Body of pancreas (tissue), 4 donors: ENCODE measurements at regions not wholly inside any gene's neighbourhood (a gene's known extent, or its start where the extent isn't known, plus 50 kb on each side); places are given as distances from the start of the nearest gene placed in this dataset.
A peak's percentile ranks its signal among the peaks of the same experiment; 100 is the strongest.

ENCODE experiments used
- ATAC-seq: fragments of 150-250 bp; one replicate; pipeline ENCODE4 v1.9.1; 2016
- DNase-seq, 4 donors: peaks; one replicate each; pipeline ENCODE4 v3.0.0-alpha.2; 2019
- H3K27ac ChIP-seq, 4 donors: fragments of 200-600 bp; sonication (generic); 1 replicate in 3 of 4; 2 replicates in 1 of 4; pipeline versions ENCODE4 v1.5.1 to v1.6.1; 2016 to 2019; ENCODE audit warnings: mild to moderate bottlenecking in 1 of 4, mixed read lengths in 1 of 4, moderate library complexity in 1 of 4
- H3K27me3 ChIP-seq, 2 donors: fragments of 200-600 bp; sonication (generic); one replicate each; pipeline ENCODE4 v1.6.0; 2016; ENCODE audit warnings: mild to moderate bottlenecking in 1 of 2
- H3K36me3 ChIP-seq, 2 donors: fragments of 200-600 bp; sonication (generic); replicated peaks in 1 of 2; 2 replicates each; pipeline ENCODE4 v1.5.1; 2016; ENCODE audit warnings: low read depth in 2 of 2; ENCODE audit not compliant: insufficient read depth in 1 of 2
- H3K4me1 ChIP-seq: fragments of 200-600 bp; sonication (generic); one replicate; pipeline ENCODE4 v1.6.0; 2016
- H3K4me3 ChIP-seq, 2 donors: fragments of 200-600 bp; sonication (generic); 1 replicate in 1 of 2; 2 replicates in 1 of 2; pipeline ENCODE4 v1.5.1; 2016 to 2019
- H3K9me3 ChIP-seq, 3 donors: fragments of 200-600 bp; sonication (generic); 1 replicate in 2 of 3; 2 replicates in 1 of 3; pipeline ENCODE4 v1.5.1; 2016
- CTCF ChIP-seq, 7 experiments: fragments of 450-650 bp in 4 of 7; fragments of 200-600 bp in 3 of 7; sonication (generic) in 3 of 7; IDR thresholded peaks; one replicate each; pipeline ENCODE4 v1.5.1; 2016 to 2019; ENCODE audit warnings: antibody characterized with exemption in 7 of 7
- POLR2A ChIP-seq, 3 donors: fragments of 450-650 bp; IDR thresholded peaks; one replicate each; pipeline ENCODE4 v1.6.1; 2016; ENCODE audit warnings: antibody characterized with exemption in 3 of 3, mild to moderate bottlenecking in 2 of 3
- WGBS, 2 donors: methylation state at CpG; one replicate each; pipeline ENCODE4 v1.1.5; 2017; 5-methylcytosine and 5-hydroxymethylcytosine counted together
- intact Hi-C: fragments of 100-400 bp; cut with DNase I; formaldehyde crosslinking; loops from one replicate; pipeline ENCODE4 v1.15.1; 2023

GRCh38 chr13:26468265-26468801, 89.2 kb upstream of the WASF3 start:
- 45 to 48% methylated on average over 6 of the region's 6 CpGs for WGBS, 2 donors
- no peak for ATAC-seq
- Histone ChIP-seq H3K4me1 (no peaks in the 10 kb centered on the region), H3K36me3 (no peaks in the 10 kb centered on the region), H3K9me3 (no peaks in the 10 kb centered on the region), H3K27me3 (no peaks in the 10 kb centered on the region), H3K27ac (no peak overlapping the region), H3K4me3 (no peak overlapping the region)
- TF ChIP-seq POLR2A (IDR thresholded peaks at IDR 0.05) (no peak), CTCF (IDR thresholded peaks at IDR 0.05) (no peak)
- no peak for DNase-seq
- intact Hi-C loops: no loop called here

DNA sequence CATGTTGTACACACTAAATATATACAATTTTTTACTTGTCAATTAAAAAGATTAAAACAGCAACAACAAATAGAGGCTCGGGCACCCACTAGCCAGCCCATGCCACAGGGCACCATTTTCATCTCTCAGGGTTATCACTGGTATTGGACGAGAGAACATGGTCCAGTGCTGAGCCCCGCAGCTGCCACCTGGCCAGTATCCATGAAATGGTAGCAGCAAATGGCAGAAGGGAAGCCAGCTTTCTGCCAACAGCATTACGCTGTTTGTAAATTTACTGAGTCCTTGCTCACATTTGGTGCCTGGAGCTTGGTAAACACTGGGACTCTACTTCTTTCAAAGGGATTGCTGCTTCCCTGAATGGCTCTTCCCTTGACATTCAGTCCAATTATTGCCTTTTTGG, 87.9 kb upstream of the WASF3 start:
- Histone ChIP-seq H3K4me1 (no peaks in the 10 kb centered on the region), H3K27ac (no peak overlapping the region), H3K27me3 (no peaks in the 10 kb centered on the region), H3K4me3 (no peak overlapping the region), H3K36me3 (no peaks in the 10 kb centered on the region), H3K9me3 (no peaks in the 10 kb centered on the region)
- TF ChIP-seq POLR2A (IDR thresholded peaks at IDR 0.05): no peak
- no peak for TF ChIP-seq CTCF (IDR thresholded peaks at IDR 0.05)
- intact Hi-C loops: no loop called here
- ATAC-seq (no peak), DNase-seq (peak in 1 of 4 donors; percentile 34)
- 42 to 50% methylated on average over 4 of the region's 4 CpGs for WGBS, 2 donors

- no peaks in the 10 kb centered on the region for H3K9me3 ChIP-seq
- intact Hi-C loops: no loop called here
- TF ChIP-seq POLR2A (IDR thresholded peaks at IDR 0.05): no peak
- no peak for TF ChIP-seq CTCF (IDR thresholded peaks at IDR 0.05)
- H3K36me3 ChIP-seq: no peaks in the 10 kb centered on the region
- no peaks in the 10 kb centered on the region for H3K27me3 ChIP-seq
- H3K4me1 ChIP-seq: no peaks in the 10 kb centered on the region
- ATAC-seq (no peak), DNase-seq (no peak)
- 73 to 83% methylated on average over 8 of the region's 8 CpGs for WGBS, 2 donors
- H3K4me3 ChIP-seq: no peak overlapping the region
- no peak overlapping the region for H3K27ac ChIP-seq
Observed at GRCh38 chr13:26471807-26472206, 85.7 kb upstream of the WASF3 start.

- WGBS, 2 donors: 33 to 35% methylated on average over 5 of the region's 5 CpGs
- no peaks in the 10 kb centered on the region for H3K9me3 ChIP-seq
- no peak for DNase-seq
Observed at GRCh38 chr13:26473571-26474230, 83.8 kb upstream of the WASF3 start.

More at GRCh38 chr13:26473571-26474230, 83.8 kb upstream of the WASF3 start:
- Histone ChIP-seq H3K4me1 (no peaks in the 10 kb centered on the region), H3K36me3 (no peaks in the 10 kb centered on the region), H3K27ac (no peak overlapping the region), H3K27me3 (no peaks in the 10 kb centered on the region), H3K4me3 (no peak overlapping the region)
- no peak for TF ChIP-seq POLR2A (IDR thresholded peaks at IDR 0.05)
- no peak for TF ChIP-seq CTCF (IDR thresholded peaks at IDR 0.05)
- intact Hi-C loops: no loop called here
- ATAC-seq: no peak
